GM10266 (cell line): ENCODE measurements at regions not wholly inside any gene's neighbourhood (a gene's known extent, or its start where the extent isn't known, plus 50 kb on each side); places are given as distances from the start of the nearest gene placed in this dataset.

ENCODE experiments used
- DNase-seq: peaks from one replicate; pipeline ENCODE4 v3.0.0; 2012; ENCODE audit errors: extremely low spot score
- TF ChIP-seq, protein P1 (sequence below): IDR thresholded peaks from 2 replicates; pipeline ENCODE4 v1.5.1; 2012; ENCODE audit warnings: mild to moderate bottlenecking, low read depth; ENCODE audit not compliant: control insufficient read depth, insufficient read depth; ENCODE audit errors: missing control alignments

- TF ChIP-seq, protein P1, sequence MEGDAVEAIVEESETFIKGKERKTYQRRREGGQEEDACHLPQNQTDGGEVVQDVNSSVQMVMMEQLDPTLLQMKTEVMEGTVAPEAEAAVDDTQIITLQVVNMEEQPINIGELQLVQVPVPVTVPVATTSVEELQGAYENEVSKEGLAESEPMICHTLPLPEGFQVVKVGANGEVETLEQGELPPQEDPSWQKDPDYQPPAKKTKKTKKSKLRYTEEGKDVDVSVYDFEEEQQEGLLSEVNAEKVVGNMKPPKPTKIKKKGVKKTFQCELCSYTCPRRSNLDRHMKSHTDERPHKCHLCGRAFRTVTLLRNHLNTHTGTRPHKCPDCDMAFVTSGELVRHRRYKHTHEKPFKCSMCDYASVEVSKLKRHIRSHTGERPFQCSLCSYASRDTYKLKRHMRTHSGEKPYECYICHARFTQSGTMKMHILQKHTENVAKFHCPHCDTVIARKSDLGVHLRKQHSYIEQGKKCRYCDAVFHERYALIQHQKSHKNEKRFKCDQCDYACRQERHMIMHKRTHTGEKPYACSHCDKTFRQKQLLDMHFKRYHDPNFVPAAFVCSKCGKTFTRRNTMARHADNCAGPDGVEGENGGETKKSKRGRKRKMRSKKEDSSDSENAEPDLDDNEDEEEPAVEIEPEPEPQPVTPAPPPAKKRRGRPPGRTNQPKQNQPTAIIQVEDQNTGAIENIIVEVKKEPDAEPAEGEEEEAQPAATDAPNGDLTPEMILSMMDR, result no peak
- no peak for DNase-seq
Measured at GRCh38 chr7:1286946-1287645, 54.4 kb downstream of the UNCX start.

- no peak for DNase-seq
- TF ChIP-seq, protein P1, result no peak
Measured at GRCh38 chr7:1287752-1288201, 55.1 kb downstream of the UNCX start.

- TF ChIP-seq, protein P1, result no peak
Measured at GRCh38 chr7:1288390-1288995, 55.8 kb downstream of the UNCX start.

DNA sequence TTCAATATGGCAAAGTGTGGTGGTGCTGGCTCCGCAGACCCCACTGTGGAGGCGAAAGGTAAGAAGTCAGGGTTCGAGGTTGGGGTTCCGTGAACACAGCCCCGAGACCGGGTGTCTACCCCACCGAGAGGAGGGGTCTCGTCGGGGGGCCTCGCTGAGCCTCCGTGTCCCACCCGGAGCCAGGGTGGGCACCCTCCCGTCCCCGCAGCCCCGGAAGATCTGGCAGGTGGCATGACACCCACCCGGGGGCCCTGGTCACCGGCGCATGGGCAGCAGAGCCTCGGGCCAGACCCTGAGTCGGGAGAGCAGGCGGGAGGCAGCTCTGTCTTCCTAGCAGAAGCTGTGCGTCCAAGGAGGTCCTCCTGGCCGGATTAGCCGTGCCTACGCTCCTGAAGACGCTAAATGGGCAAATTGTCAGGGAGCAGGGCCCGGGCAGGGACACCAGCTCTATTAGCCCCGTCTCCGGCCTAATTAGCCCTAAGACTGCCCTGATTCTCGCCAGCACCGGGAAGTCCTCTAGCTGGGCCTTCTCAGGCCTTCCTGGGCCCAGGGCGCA, 56.4 kb downstream of the UNCX start:
- no peak for DNase-seq

More at GRCh38 chr7:1288390-1288995, 55.8 kb downstream of the UNCX start:
- no peak for DNase-seq

GRCh38 chr7:1289666-1290025, 57.0 kb downstream of the UNCX start:
- DNase-seq, result no peak
- TF ChIP-seq, protein P1, result no peak

More for the DNA sequence above, 56.4 kb downstream of the UNCX start:
- TF ChIP-seq, protein P1, result no peak

DNA sequence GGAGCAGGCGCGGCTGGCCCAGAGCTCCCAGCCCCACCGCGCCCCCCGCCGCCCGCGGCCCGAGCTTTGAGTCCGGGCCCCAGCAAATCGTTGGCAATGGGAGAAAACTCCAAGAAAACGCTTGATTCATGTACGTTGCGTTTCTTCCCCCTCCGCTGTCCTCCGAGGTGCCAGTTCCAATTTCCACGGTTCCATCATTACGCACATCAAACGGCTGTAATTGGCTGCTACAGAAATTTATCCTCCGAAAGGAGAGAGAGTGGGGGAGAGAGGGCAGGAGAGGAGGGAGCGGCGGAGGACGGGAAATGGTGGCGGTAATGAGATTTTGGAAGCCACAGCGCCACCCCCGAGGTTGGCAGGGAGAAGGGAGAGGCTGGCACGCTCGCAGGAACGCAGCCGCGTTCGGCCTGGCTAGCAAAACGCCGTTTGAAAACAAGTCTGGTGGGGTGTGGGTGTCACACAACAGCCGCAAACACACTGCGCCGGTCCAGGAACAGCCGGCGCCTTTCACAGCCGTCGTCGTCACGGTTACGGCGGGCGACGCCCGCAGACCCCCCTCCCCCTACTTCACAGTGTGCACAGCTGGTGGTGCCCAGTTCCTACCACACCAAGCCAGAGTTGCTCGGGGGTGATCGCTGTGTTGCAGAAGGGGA, 57.5 kb downstream of the UNCX start:
- no peak for DNase-seq

More for the DNA sequence above, 57.5 kb downstream of the UNCX start:
- TF ChIP-seq, protein P1, result no peak
